IPS-18a (cell line): ENCODE measurements at regions not wholly inside any gene's neighbourhood (a gene's known extent, or its start where the extent isn't known, plus 50 kb on each side); places are given as distances from the start of the nearest gene placed in this dataset.
"Not testable (repeated sequence)": the region's sequence is repeated elsewhere in the genome, so short reads cannot be mapped to it uniquely, and the experiment has no call there.

ENCODE experiments used
- H3K27ac ChIP-seq: one replicate; pipeline ENCODE4 v1.5.1; 2013; ENCODE audit warnings: low read length
- H3K27me3 ChIP-seq: one replicate; pipeline ENCODE4 v1.6.1; 2013; ENCODE audit warnings: mild to moderate bottlenecking, low read length; ENCODE audit not compliant: control insufficient read depth, insufficient read depth
- H3K36me3 ChIP-seq: one replicate; pipeline ENCODE4 v1.6.1; 2013; ENCODE audit warnings: low read depth, low read length; ENCODE audit not compliant: control insufficient read depth
- H3K4me1 ChIP-seq: one replicate; pipeline ENCODE4 v1.6.1; 2013; ENCODE audit warnings: low read depth, low read length; ENCODE audit not compliant: control insufficient read depth
- H3K4me3 ChIP-seq: one replicate; pipeline ENCODE4 v1.5.1; 2013; ENCODE audit warnings: low read length
- H3K9ac ChIP-seq: one replicate; pipeline ENCODE4 v1.6.1; 2013; ENCODE audit warnings: mild to moderate bottlenecking, low read length, moderate library complexity
- H3K9me3 ChIP-seq: one replicate; pipeline ENCODE4 v1.6.1; 2013; ENCODE audit warnings: low read depth, low read length; ENCODE audit not compliant: control insufficient read depth

DNA sequence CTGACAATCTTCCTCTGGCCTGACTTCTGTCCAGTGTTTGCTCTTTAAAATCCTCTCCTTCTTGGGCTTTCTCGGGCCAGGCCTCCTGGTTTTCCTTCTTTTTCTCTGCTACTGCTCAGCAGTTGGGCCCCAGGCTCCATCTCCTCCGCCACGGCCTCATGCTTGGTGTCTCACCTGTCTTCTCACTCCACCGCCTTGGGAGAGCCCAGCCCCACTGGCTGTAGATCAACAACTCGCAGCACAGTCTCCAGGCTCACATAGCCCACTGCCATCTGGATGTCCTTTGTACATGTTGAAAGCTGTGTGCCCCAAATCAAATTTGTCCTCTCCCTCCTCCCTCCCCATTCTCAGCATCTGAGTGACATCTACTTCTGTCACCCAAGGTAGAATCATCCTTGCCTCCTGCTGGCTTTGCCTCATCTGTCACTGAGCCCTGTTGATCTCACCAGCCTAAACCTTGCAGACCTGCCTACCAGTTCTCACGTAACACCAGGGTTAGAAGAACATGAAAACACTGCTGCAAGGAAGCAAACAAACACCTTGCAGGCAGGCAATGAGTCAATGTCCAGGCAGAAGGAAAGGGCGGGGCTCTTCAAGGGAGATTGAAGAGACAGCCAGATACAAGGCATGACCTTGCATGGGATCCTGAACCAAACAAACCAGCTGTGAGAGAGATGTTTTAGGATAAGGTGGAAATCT is 103.2 kb upstream of the SMURF2 start:
- Histone ChIP-seq H3K4me1 (no peaks in the 10 kb centered on the region), H3K36me3 (peaks cover 7% of the 10 kb centered on the region), H3K27me3 (no peaks in the 10 kb centered on the region), H3K9ac (no peak overlapping the region), H3K27ac (no peak overlapping the region), H3K4me3 (no peak overlapping the region), H3K9me3 (no peaks in the 10 kb centered on the region)

DNA sequence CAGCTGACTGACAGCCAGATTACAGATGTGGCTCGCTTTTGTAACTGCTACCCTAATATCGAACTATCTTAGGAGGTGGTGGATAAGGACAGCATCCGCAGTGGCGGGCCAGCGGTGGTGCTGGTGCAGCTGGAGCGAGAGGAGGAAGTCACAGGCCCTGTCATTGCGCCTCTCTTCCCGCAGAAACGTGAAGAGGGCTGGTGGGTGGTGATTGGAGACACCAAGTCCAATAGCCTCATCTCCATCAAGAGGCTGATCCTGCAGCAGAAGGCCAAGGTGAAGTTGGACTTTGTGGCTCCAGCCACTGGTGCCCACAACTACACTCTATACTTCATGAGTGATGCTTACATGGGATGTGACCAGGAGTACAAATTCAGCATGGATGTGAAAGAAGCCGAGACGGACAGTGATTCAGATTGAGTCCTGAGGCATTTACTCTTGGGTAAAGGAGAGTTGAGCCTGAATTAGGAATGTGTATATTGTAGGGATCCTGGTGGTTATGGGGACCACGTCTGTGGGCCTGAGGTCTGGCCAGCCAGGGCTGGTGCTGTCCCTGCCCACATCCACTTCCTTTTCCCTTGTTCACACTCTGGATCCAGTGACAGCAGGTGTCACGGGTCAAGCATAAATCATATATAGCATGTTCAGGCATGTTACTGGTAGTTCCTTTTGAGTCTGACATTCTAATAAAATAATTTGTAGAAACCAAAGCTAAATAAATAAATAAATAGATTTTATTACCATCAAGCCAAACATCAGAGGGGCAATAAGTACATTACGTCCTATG is 89.0 kb upstream of the SMURF2 start:
- no peaks in the 10 kb centered on the region for H3K4me1 ChIP-seq
- no peaks in the 10 kb centered on the region for H3K27me3 ChIP-seq
- no peak overlapping the region for H3K27ac ChIP-seq
- H3K9ac ChIP-seq: no peak overlapping the region
- H3K9me3 ChIP-seq: no peaks in the 10 kb centered on the region
- H3K4me3 ChIP-seq: no peak overlapping the region
- H3K36me3 ChIP-seq: peaks cover 9% of the 10 kb centered on the region

DNA sequence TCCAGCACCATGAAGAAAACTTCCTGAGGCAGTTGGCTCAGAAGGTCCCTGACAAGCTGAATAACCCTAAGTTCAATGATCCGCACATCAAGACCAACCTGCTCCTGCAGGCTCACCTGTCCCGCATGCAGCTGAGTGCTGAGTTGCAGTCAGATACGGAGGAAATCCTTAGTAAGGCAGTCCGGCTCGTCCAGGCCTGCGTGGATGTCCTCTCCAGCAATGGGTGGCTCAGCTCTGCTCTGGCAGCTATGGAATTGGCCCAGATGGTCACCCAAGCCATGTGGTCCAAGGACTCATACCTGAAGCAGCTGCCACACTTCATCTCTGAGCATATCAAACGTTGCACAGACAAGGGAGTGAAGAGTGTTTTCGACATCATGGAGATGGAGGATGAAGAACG is 88.4 kb upstream of the SMURF2 start:
- no peak overlapping the region for H3K27ac ChIP-seq

GRCh38 chr17:64749306-64749705 is 87.2 kb upstream of the SMURF2 start:
- H3K4me3 ChIP-seq: no peak overlapping the region
- no peaks in the 10 kb centered on the region for H3K9me3 ChIP-seq
- no peak overlapping the region for H3K9ac ChIP-seq
- H3K27me3 ChIP-seq: no peaks in the 10 kb centered on the region
- H3K4me1 ChIP-seq: no peaks in the 10 kb centered on the region
- no peak overlapping the region for H3K27ac ChIP-seq
- peaks cover 9% of the 10 kb centered on the region for H3K36me3 ChIP-seq

More for the DNA sequence above, 88.4 kb upstream of the SMURF2 start:
- no peaks in the 10 kb centered on the region for H3K27me3 ChIP-seq
- no peaks in the 10 kb centered on the region for H3K9me3 ChIP-seq
- no peak overlapping the region for H3K4me3 ChIP-seq
- H3K9ac ChIP-seq: no peak overlapping the region
- peaks cover 9% of the 10 kb centered on the region for H3K36me3 ChIP-seq
- H3K4me1 ChIP-seq: no peaks in the 10 kb centered on the region

GRCh38 chr17:64747938-64748540 is 85.9 kb upstream of the SMURF2 start:
- Histone ChIP-seq H3K27me3 (no peaks in the 10 kb centered on the region), H3K27ac (no peak overlapping the region), H3K9me3 (no peaks in the 10 kb centered on the region), H3K9ac (no peak overlapping the region), H3K4me1 (no peaks in the 10 kb centered on the region), H3K4me3 (no peak overlapping the region), H3K36me3 (peaks cover 9% of the 10 kb centered on the region)

- Histone ChIP-seq H3K27ac (no peak overlapping the region), H3K9ac (no peak overlapping the region)
Observed at GRCh38 chr17:64742326-64742725, 80.2 kb upstream of the SMURF2 start.

DNA sequence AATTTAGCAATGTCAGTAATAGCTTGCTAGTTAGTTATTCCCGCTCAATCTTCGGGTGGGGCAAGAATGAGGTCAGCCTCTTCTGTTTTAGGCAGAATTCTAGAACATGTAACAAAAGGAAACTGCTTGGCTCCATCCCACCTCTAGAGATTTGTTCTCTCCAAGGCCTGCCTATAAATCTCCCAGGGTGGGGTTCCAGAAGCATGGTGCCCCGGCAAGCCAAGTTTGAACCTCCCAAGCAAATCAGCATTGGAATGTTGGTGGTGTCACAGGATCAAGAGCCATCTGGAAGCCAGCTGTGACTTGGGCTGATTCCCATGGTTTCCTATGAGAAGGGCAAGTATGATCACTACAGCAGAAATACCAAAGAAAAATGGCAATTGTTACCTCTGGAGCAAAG is 79.8 kb upstream of the SMURF2 start:
- H3K27ac ChIP-seq, H3K36me3 ChIP-seq, H3K9me3 ChIP-seq, H3K9ac ChIP-seq, H3K27me3 ChIP-seq, H3K4me1 ChIP-seq, H3K4me3 ChIP-seq: not testable (repeated sequence)

More at GRCh38 chr17:64742326-64742725, 80.2 kb upstream of the SMURF2 start:
- no peaks in the 10 kb centered on the region for H3K27me3 ChIP-seq
- H3K9me3 ChIP-seq: no peaks in the 10 kb centered on the region
- H3K4me1 ChIP-seq: peaks cover 5% of the 10 kb centered on the region
- H3K36me3 ChIP-seq: no peaks in the 10 kb centered on the region
- no peak overlapping the region for H3K4me3 ChIP-seq

- no peak overlapping the region for H3K4me3 ChIP-seq
- H3K27ac ChIP-seq: no peak overlapping the region
- no peaks in the 10 kb centered on the region for H3K9me3 ChIP-seq
- no peaks in the 10 kb centered on the region for H3K36me3 ChIP-seq
- H3K4me1 ChIP-seq: peaks cover 5% of the 10 kb centered on the region
- H3K9ac ChIP-seq: no peak overlapping the region
- H3K27me3 ChIP-seq: no peaks in the 10 kb centered on the region
Observed at GRCh38 chr17:64741038-64741641, 79.0 kb upstream of the SMURF2 start.

GRCh38 chr17:64739316-64740058 is 77.4 kb upstream of the SMURF2 start:
- no peaks in the 10 kb centered on the region for H3K27me3 ChIP-seq
- no peaks in the 10 kb centered on the region for H3K36me3 ChIP-seq
- no peak overlapping the region for H3K4me3 ChIP-seq
- H3K4me1 ChIP-seq: peaks cover 5% of the 10 kb centered on the region
- H3K27ac ChIP-seq: no peak overlapping the region
- H3K9me3 ChIP-seq: no peaks in the 10 kb centered on the region
- H3K9ac ChIP-seq: no peak overlapping the region

- Histone ChIP-seq H3K36me3 (no peaks in the 10 kb centered on the region), H3K4me3 (no peak overlapping the region), H3K9me3 (no peaks in the 10 kb centered on the region), H3K27me3 (no peaks in the 10 kb centered on the region), H3K27ac (no peak overlapping the region), H3K4me1 (peaks cover 5% of the 10 kb centered on the region), H3K9ac (no peak overlapping the region)
Observed at GRCh38 chr17:64736804-64737492, 74.8 kb upstream of the SMURF2 start.
